HFFc6 (cell line): ENCODE measurements at regions not wholly inside any gene's neighbourhood (a gene's known extent, or its start where the extent isn't known, plus 50 kb on each side); places are given as distances from the start of the nearest gene placed in this dataset.

Source experiments
- DNase-seq: peaks from one replicate; pipeline ENCODE4 v3.0.0-alpha.2; 2018
- H3K27ac Mint-ChIP-seq: 2 replicates; pipeline ENCODE4 v1.8.0; 2020; ENCODE audit warnings: mild to moderate bottlenecking, mixed read lengths
- H3K27me3 Mint-ChIP-seq: 2 replicates; pipeline ENCODE4 v1.8.0; 2021; ENCODE audit warnings: mild to moderate bottlenecking, moderate library complexity, mixed read lengths; ENCODE audit not compliant: insufficient read depth
- H3K36me3 Mint-ChIP-seq: 2 replicates; pipeline ENCODE4 v1.8.0; 2021; ENCODE audit warnings: low read depth, mixed read lengths
- H3K4me1 Mint-ChIP-seq: 2 replicates; pipeline ENCODE4 v1.8.0; 2020; ENCODE audit warnings: low read depth, mixed read lengths
- H3K4me3 Mint-ChIP-seq: 2 replicates; pipeline ENCODE4 v1.8.0; 2020; ENCODE audit warnings: mild to moderate bottlenecking, moderate library complexity, mixed read lengths
- H3K9me3 Mint-ChIP-seq: 2 replicates; pipeline ENCODE4 v1.8.0; 2020; ENCODE audit warnings: mild to moderate bottlenecking, mixed read lengths
- TF ChIP-seq, protein P1 (sequence below): fragments of 200-600 bp; sonication (generic); IDR thresholded peaks from 2 replicates; pipeline ENCODE4 v1.5.0; 2021; ENCODE audit warnings: antibody characterized with exemption, mild to moderate bottlenecking

DNA sequence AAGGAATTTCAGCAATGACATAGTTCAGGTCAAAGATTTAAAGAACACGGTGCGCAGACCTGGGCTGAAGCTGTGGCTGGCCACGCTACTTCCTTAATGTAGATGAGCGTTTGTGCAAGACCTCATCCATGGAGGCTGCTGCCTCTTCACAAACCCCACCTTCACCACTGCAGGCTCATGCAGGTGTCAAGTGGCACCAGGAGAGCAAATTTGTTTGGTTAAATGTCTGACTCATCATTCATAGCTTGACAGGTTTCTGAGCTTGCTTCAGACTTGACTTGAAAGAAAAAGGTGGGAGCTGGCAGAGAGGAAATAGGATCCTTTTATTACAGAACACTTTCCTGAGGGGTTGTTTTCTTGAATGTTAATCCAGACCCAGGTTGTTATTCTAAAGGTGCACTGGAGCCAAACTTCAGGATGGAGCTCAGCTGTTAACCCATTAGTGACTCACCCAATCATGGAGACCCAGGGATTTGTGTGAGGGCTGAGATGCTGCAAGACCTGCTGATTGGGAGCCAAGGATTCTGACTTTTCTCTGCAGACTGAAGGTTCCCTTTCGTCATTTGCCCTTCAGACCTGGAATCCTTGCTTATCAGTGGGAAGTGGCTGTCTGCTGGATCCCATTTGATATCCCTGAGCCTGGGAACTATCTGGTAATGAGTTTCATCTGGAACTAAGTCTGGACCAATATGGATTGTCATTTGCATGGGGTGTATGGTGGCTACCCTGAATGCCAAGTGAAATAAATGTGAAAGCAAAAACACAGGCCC, 315.3 kb downstream of the PTTG2 start:
- TF ChIP-seq, protein P1, sequence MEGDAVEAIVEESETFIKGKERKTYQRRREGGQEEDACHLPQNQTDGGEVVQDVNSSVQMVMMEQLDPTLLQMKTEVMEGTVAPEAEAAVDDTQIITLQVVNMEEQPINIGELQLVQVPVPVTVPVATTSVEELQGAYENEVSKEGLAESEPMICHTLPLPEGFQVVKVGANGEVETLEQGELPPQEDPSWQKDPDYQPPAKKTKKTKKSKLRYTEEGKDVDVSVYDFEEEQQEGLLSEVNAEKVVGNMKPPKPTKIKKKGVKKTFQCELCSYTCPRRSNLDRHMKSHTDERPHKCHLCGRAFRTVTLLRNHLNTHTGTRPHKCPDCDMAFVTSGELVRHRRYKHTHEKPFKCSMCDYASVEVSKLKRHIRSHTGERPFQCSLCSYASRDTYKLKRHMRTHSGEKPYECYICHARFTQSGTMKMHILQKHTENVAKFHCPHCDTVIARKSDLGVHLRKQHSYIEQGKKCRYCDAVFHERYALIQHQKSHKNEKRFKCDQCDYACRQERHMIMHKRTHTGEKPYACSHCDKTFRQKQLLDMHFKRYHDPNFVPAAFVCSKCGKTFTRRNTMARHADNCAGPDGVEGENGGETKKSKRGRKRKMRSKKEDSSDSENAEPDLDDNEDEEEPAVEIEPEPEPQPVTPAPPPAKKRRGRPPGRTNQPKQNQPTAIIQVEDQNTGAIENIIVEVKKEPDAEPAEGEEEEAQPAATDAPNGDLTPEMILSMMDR, result no peak
- no peaks in the 10 kb centered on the region for H3K4me1 Mint-ChIP-seq
- no peak for DNase-seq
- H3K36me3 Mint-ChIP-seq, result no peaks in the 10 kb centered on the region
- H3K9me3 Mint-ChIP-seq, result no peaks in the 10 kb centered on the region
- H3K4me3 Mint-ChIP-seq, result no peak overlapping the region
- peaks cover 14% of the 10 kb centered on the region for H3K27me3 Mint-ChIP-seq
- H3K27ac Mint-ChIP-seq, result no peak overlapping the region

DNA sequence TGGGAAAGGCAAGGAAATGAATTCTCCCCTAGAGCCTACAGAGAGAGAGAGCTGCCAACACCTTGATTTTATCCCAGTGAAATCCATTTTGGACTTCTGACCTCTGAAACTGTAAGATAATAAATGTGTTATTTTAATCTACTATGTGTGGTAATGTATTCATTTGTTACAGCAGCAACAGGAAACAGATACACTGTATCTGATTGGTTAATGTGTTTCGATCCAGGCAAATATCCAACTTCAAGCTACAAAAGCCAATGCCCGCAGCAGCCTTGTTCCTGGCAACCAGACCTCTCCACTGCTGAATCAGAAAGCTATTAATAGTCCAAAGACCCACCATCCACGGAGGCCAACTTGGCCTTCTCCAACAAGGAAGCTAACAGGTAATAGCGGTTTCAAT, 318.1 kb downstream of the PTTG2 start:
- Mint-ChIP-seq H3K36me3 (no peaks in the 10 kb centered on the region), H3K4me1 (no peaks in the 10 kb centered on the region), H3K9me3 (no peaks in the 10 kb centered on the region), H3K27me3 (peaks cover 18% of the 10 kb centered on the region), H3K4me3 (no peak overlapping the region), H3K27ac (no peak overlapping the region)
- DNase-seq, result no peak
- TF ChIP-seq, protein P1, result no peak

DNA sequence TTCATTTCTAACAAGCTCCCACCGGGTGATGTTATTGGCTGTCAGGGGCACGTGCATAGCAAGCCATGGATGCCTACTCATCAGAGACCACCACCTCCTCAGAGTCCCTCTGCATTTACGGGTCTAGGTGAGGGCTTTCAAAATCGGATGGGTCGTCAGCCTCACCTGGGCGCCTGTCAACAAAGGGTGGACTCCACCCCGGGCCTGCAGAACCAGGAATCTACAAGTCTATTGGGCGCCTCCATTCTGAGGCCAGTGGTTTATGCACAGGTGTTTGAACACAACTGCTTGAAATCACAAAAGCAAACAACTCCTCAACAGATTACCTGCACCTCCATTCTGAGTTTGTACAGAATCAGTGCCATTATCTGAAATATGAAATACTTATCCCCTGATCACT, 318.9 kb downstream of the PTTG2 start:
- TF ChIP-seq, protein P1, result no peak
- Mint-ChIP-seq H3K27ac (no peak overlapping the region), H3K9me3 (no peaks in the 10 kb centered on the region), H3K4me1 (no peaks in the 10 kb centered on the region), H3K4me3 (no peak overlapping the region), H3K36me3 (no peaks in the 10 kb centered on the region), H3K27me3 (peaks cover 18% of the 10 kb centered on the region)
- DNase-seq, result no peak

DNA sequence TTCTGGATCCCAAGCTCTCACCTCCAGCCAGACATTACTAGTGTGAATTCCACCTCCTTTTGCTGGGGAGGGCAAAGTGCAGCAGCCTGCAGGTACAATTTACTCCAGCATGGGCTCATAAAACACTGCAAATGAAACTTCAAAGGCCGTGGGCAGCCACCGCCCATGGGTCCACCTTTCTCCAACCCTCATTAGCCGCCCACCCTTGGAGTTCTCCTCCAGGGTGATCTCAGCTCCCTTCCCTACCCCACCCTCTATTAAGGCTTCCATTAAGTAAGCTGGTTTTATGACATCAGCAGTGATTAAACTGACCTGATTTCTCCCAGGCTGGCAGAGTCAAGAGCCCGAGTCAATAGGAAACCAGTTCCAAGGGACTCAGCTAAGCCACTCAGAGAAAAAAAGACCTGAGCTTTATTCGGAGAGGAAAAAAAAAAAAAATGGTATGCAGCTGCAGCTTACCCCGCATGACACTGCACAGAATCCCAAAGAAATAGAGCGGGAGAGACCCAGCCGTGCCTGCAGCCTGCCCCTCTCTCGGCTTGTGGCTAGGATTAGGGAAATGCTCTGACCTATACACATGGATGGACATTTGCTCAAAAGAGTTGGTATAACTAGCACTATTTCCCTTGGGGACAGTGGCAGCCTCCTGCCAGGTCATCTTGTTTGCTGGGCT, 319.6 kb downstream of the PTTG2 start:
- TF ChIP-seq, protein P1, result no peak
- peaks cover 18% of the 10 kb centered on the region for H3K27me3 Mint-ChIP-seq
- H3K36me3 Mint-ChIP-seq, result no peaks in the 10 kb centered on the region
- no peak for DNase-seq
- H3K27ac Mint-ChIP-seq, result no peak overlapping the region
- H3K9me3 Mint-ChIP-seq, result no peaks in the 10 kb centered on the region
- H3K4me3 Mint-ChIP-seq, result no peak overlapping the region
- no peaks in the 10 kb centered on the region for H3K4me1 Mint-ChIP-seq

DNA sequence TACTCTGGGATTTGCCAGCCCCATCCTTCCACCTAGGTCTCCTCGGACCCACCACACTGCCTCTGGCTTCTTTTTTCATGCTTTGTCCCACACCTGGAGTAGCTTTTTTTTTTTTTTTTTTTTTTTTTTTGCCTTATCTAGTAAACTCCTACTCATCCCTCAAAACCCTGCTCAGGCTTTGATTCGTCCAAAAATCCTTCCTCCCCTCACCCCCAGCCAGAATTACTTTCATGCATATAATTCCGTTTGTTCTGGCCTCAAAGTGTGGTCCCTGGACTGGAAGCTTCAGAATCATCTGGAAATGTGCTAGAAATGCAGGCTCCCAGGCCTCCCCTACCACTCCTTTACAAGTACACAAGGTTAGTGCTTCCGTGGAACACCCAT, 320.1 kb downstream of the PTTG2 start:
- H3K36me3 Mint-ChIP-seq, result no peaks in the 10 kb centered on the region

More for the DNA sequence above, 320.1 kb downstream of the PTTG2 start:
- no peak overlapping the region for H3K27ac Mint-ChIP-seq
- TF ChIP-seq, protein P1, result no peak
- no peaks in the 10 kb centered on the region for H3K9me3 Mint-ChIP-seq
- peaks cover 16% of the 10 kb centered on the region for H3K27me3 Mint-ChIP-seq
- no peaks in the 10 kb centered on the region for H3K4me1 Mint-ChIP-seq
- no peak overlapping the region for H3K4me3 Mint-ChIP-seq
- DNase-seq, result no peak
